Osteocyte (in vitro differentiated cells): ENCODE measurements at regions not wholly inside any gene's neighbourhood (a gene's known extent, or its start where the extent isn't known, plus 50 kb on each side); places are given as distances from the start of the nearest gene placed in this dataset.

Source experiments
- DNase-seq: peaks from one replicate; pipeline ENCODE4 v3.0.0; 2021; ENCODE audit warnings: mixed read lengths; ENCODE audit not compliant: unreplicated experiment; ENCODE audit errors: extremely low spot score
- H3K27ac Mint-ChIP-seq: one replicate; pipeline ENCODE4 v1.8.0; 2021; ENCODE audit warnings: mild to moderate bottlenecking, mixed read lengths; ENCODE audit not compliant: unreplicated experiment
- H3K27me3 Mint-ChIP-seq: one replicate; pipeline ENCODE4 v1.8.0; 2021; ENCODE audit warnings: mixed read lengths; ENCODE audit not compliant: unreplicated experiment
- H3K36me3 Mint-ChIP-seq: one replicate; pipeline ENCODE4 v1.8.0; 2021; ENCODE audit warnings: mixed read lengths; ENCODE audit not compliant: unreplicated experiment
- H3K4me1 Mint-ChIP-seq: one replicate; pipeline ENCODE4 v1.8.0; 2021; ENCODE audit warnings: mixed read lengths; ENCODE audit not compliant: unreplicated experiment
- H3K4me3 Mint-ChIP-seq: one replicate; pipeline ENCODE4 v1.8.0; 2021; ENCODE audit warnings: mild to moderate bottlenecking, moderate library complexity, mixed read lengths; ENCODE audit not compliant: unreplicated experiment
- H3K9me3 Mint-ChIP-seq: one replicate; pipeline ENCODE4 v1.8.0; 2021; ENCODE audit warnings: mixed read lengths; ENCODE audit not compliant: unreplicated experiment
- TF ChIP-seq, protein P1 (sequence below): fragments of 200-600 bp; sonication (generic); IDR thresholded peaks from 2 replicates; pipeline ENCODE4 v1.5.0; 2021; ENCODE audit warnings: antibody characterized with exemption, mild to moderate bottlenecking, moderate library complexity

DNA sequence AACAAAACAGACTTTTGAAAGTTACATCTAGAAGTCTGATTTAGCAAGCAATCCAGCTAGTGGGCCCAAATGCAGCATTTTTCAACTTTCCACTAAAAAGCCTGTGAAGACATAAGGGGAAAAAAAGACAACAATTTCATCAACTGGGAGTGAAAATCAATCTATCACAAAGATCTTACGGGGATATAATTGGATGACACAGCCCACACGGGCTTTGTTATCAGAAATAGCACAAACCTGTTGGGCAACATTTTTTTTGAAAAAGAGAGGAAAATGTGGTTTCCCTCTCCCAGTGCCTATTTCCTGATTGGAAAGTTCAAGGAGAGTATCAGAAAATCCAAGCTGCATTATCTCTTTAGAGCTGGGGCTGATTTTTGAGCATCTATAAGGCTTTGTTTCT lies 132.7 kb downstream of the EVA1A start:
- no peaks in the 10 kb centered on the region for H3K36me3 Mint-ChIP-seq
- H3K9me3 Mint-ChIP-seq: no peaks in the 10 kb centered on the region
- no peak for DNase-seq
- no peaks in the 10 kb centered on the region for H3K4me1 Mint-ChIP-seq
- no peak overlapping the region for H3K27ac Mint-ChIP-seq
- TF ChIP-seq, protein P1, sequence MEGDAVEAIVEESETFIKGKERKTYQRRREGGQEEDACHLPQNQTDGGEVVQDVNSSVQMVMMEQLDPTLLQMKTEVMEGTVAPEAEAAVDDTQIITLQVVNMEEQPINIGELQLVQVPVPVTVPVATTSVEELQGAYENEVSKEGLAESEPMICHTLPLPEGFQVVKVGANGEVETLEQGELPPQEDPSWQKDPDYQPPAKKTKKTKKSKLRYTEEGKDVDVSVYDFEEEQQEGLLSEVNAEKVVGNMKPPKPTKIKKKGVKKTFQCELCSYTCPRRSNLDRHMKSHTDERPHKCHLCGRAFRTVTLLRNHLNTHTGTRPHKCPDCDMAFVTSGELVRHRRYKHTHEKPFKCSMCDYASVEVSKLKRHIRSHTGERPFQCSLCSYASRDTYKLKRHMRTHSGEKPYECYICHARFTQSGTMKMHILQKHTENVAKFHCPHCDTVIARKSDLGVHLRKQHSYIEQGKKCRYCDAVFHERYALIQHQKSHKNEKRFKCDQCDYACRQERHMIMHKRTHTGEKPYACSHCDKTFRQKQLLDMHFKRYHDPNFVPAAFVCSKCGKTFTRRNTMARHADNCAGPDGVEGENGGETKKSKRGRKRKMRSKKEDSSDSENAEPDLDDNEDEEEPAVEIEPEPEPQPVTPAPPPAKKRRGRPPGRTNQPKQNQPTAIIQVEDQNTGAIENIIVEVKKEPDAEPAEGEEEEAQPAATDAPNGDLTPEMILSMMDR: no peak
- peaks cover 45% of the 10 kb centered on the region for H3K27me3 Mint-ChIP-seq
- H3K4me3 Mint-ChIP-seq: no peak overlapping the region

DNA sequence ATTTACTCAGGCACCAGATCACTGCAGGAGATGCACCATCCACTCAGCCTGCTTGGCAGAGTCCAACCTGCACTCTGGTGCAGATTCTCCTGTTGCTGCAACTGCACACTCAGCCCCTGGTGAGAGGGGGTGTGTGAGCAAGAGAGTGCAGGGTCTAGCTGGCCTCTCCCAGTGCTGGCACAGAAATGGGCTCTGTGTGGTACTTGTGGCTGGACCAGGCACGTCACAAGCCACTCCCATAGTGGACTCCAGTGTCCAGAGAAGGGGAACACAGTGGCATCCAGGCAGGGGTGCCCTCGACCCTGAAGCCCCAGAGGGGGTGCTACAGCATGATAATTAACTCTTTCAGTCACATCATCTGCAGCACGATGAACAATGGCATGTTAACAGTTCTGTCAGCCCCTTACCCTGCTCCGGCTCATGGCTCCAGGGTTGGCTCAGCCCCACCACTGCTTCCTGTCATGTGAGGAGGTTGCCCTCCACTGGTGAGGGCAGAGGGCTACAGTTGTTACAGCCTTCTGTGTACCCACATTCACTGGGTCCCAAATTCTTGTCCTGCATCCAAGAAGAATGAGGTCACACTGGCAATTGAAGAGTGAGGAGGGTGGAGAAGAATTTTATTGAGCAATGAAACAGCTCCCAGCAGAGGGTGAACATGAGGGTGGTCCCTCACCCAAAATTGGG lies 135.7 kb downstream of the EVA1A start:
- Mint-ChIP-seq H3K4me3 (no peak overlapping the region), H3K27me3 (peaks cover 57% of the 10 kb centered on the region), H3K9me3 (no peaks in the 10 kb centered on the region), H3K27ac (no peak overlapping the region), H3K36me3 (no peaks in the 10 kb centered on the region), H3K4me1 (no peaks in the 10 kb centered on the region)
- TF ChIP-seq, protein P1: no peak
- DNase-seq: no peak

DNA sequence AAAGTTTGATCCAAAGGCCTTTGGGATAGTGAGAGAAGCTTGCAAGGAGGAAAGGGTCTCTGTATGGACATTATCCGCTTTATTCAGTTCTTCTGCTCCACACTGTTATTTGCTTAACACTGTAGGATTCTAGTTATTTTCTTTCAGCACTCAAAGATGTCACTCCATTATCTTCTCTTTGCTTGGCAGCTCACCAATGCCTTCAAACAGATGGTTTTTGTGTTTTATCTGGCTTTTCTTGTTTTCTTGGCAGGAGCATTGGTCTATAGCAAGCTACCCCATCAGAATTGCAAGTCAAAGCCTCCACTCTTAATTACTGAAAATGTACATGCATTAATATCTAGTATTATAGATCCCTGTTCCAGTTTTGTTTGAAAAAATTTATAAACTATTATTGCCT lies 138.8 kb downstream of the EVA1A start:
- no peaks in the 10 kb centered on the region for H3K4me1 Mint-ChIP-seq
- no peaks in the 10 kb centered on the region for H3K9me3 Mint-ChIP-seq

DNA sequence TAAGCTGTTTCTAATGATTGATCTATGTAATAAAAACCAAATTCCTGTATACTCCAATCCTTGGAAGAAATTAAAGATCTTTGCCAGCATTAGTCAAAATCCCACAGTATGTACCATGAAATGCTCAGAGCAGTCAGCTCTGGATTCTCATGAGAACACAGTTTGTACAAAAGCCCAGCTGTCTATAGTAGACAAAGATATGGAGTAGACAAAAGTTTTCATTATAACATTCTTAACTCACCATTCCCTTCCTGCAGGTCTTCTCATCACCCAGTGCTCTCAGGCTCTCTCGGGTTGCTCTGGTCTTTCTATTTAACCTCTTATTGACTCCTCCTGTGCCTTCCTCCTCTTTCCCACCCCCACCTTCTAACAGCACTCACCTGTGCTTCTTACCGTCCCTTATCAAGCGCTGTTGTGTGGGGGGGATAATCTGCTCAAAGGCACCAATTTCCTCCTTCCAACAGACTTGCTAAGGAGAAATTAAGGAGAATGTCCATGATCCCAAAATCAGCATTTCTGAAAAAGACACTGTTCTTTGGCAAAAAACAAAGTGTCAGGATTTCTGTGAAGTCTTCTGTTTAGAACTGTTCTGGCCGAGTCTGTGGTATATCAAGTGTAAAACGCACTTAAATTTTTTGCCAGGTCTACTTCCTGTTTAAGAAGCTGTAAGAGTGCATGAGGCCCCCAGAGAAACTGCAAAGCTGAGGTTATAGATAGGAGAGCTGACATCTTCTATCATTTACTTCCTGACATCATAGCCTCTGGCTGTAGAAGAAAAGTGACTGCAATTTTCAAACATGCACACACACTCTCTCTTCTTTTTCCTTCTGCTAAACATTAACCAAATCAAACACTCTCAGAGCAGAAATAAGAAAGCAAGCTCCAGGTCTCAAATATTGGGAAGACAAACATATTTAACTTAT lies 144.1 kb downstream of the EVA1A start:
- H3K4me3 Mint-ChIP-seq: no peak overlapping the region
- no peaks in the 10 kb centered on the region for H3K4me1 Mint-ChIP-seq
- no peak overlapping the region for H3K27ac Mint-ChIP-seq
- no peak for DNase-seq
- peaks cover 79% of the 10 kb centered on the region for H3K27me3 Mint-ChIP-seq
- TF ChIP-seq, protein P1: no peak
- H3K36me3 Mint-ChIP-seq: no peaks in the 10 kb centered on the region
- no peaks in the 10 kb centered on the region for H3K9me3 Mint-ChIP-seq

More for the DNA sequence above, 138.8 kb downstream of the EVA1A start:
- Mint-ChIP-seq H3K36me3 (no peaks in the 10 kb centered on the region), H3K27ac (no peak overlapping the region), H3K4me3 (no peak overlapping the region), H3K27me3 (peaks cover 58% of the 10 kb centered on the region)
- TF ChIP-seq, protein P1: no peak
- no peak for DNase-seq

DNA sequence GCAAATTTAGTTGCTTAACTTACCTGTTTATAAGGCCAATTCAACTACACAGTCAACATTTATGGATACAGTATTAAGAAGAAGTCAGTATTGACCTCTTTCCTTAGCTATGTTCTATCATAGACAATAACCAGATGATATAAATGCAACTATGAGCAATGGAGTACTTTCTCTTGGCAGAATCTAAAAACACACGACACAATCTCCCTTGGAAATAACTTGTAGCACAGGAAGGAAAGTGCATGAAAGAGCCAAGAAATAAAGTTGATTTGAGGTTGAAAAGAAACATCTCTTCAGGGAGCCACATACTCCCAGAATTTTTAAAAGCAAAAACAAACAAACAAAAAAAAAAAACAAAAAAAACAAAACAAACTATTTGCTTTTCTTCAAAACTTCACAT lies 145.0 kb downstream of the EVA1A start:
- Mint-ChIP-seq H3K4me3 (no peak overlapping the region), H3K9me3 (no peaks in the 10 kb centered on the region), H3K27me3 (peaks cover 78% of the 10 kb centered on the region)

More for the DNA sequence above, 145.0 kb downstream of the EVA1A start:
- Mint-ChIP-seq H3K4me1 (no peaks in the 10 kb centered on the region), H3K36me3 (no peaks in the 10 kb centered on the region), H3K27ac (no peak overlapping the region)
- TF ChIP-seq, protein P1: no peak
- DNase-seq: no peak
